HUES48 (cell line): ENCODE measurements at regions not wholly inside any gene's neighbourhood (a gene's known extent, or its start where the extent isn't known, plus 50 kb on each side); places are given as distances from the start of the nearest gene placed in this dataset.

Experiments used
- H3K27ac ChIP-seq: one replicate; pipeline ENCODE4 v1.7.0; 2013; ENCODE audit warnings: low read depth, low read length, inconsistent platforms
- H3K27me3 ChIP-seq: 2 replicates; pipeline ENCODE4 v1.6.1; 2013; ENCODE audit warnings: mild to moderate bottlenecking, low read length; ENCODE audit not compliant: control insufficient read depth, insufficient read depth
- H3K36me3 ChIP-seq: 2 replicates; pipeline ENCODE4 v1.6.1; 2013; ENCODE audit warnings: low read length; ENCODE audit not compliant: control insufficient read depth, insufficient read depth
- H3K4me1 ChIP-seq: 2 replicates; pipeline ENCODE4 v1.6.1; 2013; ENCODE audit warnings: mild to moderate bottlenecking, low read length; ENCODE audit not compliant: control insufficient read depth, insufficient read depth
- H3K4me3 ChIP-seq: 2 replicates; pipeline ENCODE4 v1.5.1; 2013; ENCODE audit warnings: mild to moderate bottlenecking, low read depth, low read length
- H3K9ac ChIP-seq: 2 replicates; pipeline ENCODE4 v1.6.1; 2013; ENCODE audit warnings: mild to moderate bottlenecking, low read depth, low read length, moderate library complexity
- H3K9me3 ChIP-seq: 2 replicates; pipeline ENCODE4 v1.6.1; 2013; ENCODE audit warnings: low read length; ENCODE audit not compliant: control insufficient read depth, insufficient read depth

DNA sequence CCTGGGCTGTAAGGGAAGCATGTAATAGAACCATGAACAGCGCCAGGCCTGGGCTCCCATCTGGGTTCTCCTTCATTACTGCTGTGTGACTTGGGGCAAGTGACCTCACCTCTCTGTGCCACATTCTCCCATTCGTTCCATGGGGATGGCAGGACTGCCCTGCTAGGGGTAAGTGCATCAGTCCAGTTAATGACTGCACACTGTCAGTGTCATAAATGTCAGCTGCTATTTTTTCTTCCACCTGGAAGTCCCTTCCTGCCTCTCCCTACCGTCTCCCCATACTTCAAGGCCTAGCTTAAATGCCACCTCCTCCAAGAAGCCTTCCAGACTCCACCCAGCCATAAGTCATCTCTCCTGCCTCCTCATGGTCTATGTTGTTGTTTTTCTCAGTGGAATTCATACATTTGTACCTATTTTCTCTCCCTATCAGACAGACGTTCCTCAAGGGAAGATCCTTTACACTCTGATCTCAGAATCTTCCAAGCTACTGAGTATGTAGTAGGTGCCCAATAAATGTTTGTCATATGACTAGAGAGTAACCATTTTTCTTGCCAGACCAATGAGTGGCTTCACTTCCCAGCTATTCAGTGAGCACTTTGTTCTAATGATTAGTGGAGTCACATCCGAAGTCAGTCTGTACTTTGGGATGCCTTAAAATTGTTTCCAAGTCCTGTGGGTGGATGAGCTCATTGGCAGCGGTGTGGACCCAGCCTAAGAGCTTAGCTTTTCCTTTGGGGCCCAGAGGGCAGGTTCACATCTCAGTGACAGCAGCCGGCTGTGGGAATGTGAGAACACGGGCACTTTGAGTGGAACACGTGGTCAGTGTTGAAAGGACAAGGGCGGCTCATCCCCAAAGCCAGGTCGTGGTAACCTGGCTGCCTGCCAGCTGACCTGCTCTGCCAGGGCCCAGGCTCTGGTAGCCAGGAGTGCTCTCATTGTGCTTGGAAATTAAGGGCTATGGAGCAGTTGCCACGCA lies 147.5 kb upstream of the GSE1 start:
- H3K4me1 ChIP-seq: peaks cover 23% of the 10 kb centered on the region
- H3K4me3 ChIP-seq: no peak overlapping the region
- no peak overlapping the region for H3K9ac ChIP-seq
- peaks cover 35% of the 10 kb centered on the region for H3K27me3 ChIP-seq
- no peaks in the 10 kb centered on the region for H3K9me3 ChIP-seq
- H3K27ac ChIP-seq: no peak overlapping the region
- H3K36me3 ChIP-seq: no peaks in the 10 kb centered on the region

DNA sequence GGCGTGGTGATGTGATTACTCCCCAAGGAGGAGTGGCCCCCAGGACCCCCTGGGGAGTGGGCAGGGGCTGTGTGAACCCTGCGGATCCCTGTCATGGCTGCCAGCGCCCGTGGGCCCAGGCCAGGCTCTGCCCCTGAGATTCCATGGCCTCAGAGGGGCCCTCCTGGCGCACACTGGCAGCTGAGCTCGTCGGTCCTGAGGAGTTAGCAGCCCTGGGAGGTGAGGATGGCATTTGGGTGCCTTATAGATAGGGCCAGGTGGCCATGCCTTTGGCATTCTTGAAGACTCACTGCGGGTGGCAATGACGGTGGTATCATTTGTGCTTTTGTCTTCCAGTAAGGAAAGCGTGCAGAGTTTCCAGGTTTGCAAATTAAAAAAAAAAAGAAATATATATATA lies 146.8 kb upstream of the GSE1 start:
- Histone ChIP-seq H3K9ac (no peak overlapping the region), H3K4me1 (peaks cover 17% of the 10 kb centered on the region; the same call in 1 of the 2 replicates), H3K27ac (no peak overlapping the region), H3K27me3 (peaks cover 28% of the 10 kb centered on the region), H3K4me3 (no peak overlapping the region), H3K36me3 (no peaks in the 10 kb centered on the region), H3K9me3 (no peaks in the 10 kb centered on the region)

DNA sequence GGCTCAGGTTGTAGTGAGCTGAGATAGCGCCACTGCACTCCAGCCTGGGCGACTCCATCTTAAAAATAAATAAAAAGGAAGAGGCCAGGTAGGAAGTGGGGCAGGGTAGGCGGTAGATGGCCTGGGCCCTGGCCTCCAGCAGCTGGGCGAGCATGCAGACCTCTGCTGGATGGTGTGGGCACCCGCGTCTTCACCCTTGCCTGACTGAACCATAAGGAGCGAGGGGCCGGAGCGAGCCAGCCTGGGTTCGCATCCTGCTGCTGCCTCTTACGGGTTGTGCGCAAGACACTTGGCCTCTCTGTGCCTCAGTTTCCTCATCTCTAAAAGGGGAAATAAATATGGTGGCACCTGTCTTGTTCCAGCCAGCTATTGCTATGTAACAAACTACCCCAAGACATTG lies 146.1 kb upstream of the GSE1 start:
- Histone ChIP-seq H3K9ac (no peak overlapping the region), H3K27me3 (peaks cover 26% of the 10 kb centered on the region), H3K9me3 (no peaks in the 10 kb centered on the region), H3K27ac (no peak overlapping the region), H3K4me3 (no peak overlapping the region), H3K36me3 (no peaks in the 10 kb centered on the region), H3K4me1 (peaks cover 12% of the 10 kb centered on the region; the same call in 1 of the 2 replicates)

DNA sequence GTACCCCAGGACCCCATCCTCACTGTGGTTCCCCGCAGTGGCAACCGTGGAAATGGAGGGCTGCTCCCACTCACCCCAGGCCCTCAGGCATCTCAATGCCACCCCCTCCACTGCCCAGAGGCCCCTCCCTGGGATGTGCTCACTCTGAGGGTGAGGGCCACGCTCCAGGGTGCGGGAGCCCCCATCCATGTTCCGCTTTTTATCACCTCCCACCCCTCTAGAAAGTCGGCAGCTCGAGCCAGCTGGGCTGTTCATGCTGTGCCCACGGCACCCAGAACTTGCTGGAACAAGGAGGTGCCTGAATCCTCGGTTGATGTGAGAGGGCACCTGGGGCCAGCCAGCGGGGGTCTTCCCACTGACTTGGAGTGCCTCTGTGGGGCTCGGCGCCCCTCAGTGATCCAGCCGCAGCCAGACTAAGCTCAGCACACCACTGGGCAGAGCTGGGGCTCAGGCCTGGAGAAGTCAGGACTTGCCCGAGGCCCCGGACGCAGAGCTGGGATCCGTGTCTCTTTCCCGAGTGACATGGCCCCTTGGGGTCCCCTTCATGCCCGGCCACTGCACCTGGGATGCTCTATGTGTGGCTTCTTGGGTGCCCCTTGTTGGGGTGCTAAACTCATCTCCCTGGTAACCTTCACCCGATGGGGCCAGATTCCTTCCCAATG lies 143.1 kb upstream of the GSE1 start:
- Histone ChIP-seq H3K27me3 (no peaks in the 10 kb centered on the region; the same call in 1 of the 2 replicates), H3K9me3 (no peaks in the 10 kb centered on the region), H3K9ac (no peak overlapping the region), H3K36me3 (no peaks in the 10 kb centered on the region), H3K27ac (no peak overlapping the region), H3K4me3 (no peak overlapping the region), H3K4me1 (0 out of 2 replicates have a peak, but pooled peaks cover 3% of the 10 kb centered on the region)

DNA sequence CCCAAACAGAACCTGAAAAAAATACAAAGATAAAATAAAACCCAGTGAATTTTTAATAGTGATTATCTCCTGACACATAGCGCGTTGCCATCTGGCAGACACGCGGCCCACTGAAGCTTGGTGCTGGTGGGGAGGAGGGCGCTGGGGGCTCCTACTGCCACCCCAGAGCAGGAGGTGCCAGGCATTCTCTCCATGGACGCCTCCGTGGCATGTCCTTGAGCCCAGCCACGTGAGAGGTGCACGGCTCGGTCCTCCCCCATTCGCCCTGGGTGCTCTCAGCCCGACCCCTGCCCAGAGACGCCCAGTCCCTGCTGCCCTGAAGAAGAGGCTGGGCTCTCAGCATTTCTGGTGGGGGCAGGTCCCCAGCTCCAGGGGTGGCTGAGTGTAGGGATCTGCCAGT lies 142.2 kb upstream of the GSE1 start:
- Histone ChIP-seq H3K27ac (no peak overlapping the region), H3K4me3 (no peak overlapping the region)

DNA sequence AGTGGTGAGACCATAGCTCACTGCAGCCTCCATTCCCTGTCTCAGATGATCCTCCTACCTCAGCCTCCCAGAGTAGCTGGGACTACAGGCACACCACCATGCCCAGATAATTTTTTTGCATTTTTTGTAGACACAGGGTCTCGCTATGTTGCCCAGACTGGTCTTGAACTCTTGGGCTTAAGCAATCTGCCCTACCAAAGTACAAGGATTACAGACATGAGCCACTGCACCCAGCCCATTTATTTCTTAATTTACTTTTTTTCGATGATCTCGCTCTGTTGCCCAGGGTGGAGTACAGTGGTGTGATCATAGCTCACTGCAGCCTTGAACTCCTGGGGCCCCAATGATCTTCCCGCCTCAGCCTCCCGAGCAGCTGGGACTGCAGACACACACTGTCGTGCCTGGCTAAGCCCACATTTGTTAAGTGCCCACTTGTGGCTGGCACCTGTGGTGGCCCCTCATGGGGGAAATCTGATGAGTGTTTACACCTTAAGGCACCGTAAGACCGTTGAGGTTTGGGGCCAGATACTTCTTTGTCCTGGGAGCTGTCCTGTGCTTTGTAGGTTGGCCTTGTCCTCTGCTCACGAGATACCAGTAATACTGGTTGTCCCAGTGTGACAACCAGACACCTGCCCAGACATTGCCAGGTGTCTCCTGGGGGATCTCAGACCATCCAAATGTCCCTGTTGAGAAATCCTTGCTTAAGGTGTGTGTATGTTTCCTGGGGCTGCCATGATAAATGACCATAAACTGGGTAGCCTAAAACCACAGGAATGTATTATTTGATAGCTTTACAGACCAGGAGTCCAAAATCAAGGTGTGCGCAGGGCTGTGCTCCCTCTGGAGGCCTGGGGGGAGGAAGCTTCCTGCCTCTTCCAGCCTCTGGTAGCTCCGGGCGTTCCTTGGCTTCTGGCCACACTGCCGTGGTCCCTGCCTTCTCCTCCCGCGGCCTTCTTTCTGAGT lies 141.4 kb upstream of the GSE1 start:
- Histone ChIP-seq H3K36me3 (no peaks in the 10 kb centered on the region), H3K27me3 (no peaks in the 10 kb centered on the region), H3K4me1 (0 out of 2 replicates have a peak, but pooled peaks cover 3% of the 10 kb centered on the region), H3K9me3 (no peaks in the 10 kb centered on the region), H3K4me3 (no peak overlapping the region), H3K9ac (no peak overlapping the region), H3K27ac (no peak overlapping the region)

More for the DNA sequence above, 142.2 kb upstream of the GSE1 start:
- no peaks in the 10 kb centered on the region for H3K27me3 ChIP-seq
- H3K9ac ChIP-seq: no peak overlapping the region
- H3K9me3 ChIP-seq: no peaks in the 10 kb centered on the region
- 0 out of 2 replicates have a peak, but pooled peaks cover 3% of the 10 kb centered on the region for H3K4me1 ChIP-seq
- no peaks in the 10 kb centered on the region for H3K36me3 ChIP-seq

DNA sequence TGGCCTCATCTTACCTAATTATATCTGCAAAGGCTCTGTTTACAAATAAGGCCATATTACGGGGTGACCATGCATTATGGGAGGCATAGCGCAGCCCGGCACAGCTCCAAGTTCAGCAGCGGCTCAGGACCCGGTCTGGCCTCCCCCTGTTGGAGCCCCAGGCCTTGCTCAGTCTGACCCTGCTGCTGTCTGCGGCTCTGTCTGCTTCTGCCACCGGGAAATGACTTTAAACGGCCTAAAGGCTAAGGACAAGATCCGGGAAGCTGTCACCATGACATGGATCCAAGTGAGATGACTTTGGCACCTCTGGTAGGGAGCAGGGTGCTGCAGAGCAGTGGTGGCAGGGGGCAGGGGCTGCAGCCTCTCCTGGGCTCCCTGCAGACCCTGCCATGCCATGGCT lies 140.6 kb upstream of the GSE1 start:
- no peak overlapping the region for H3K4me3 ChIP-seq
- no peaks in the 10 kb centered on the region for H3K9me3 ChIP-seq
- no peaks in the 10 kb centered on the region for H3K36me3 ChIP-seq
- 0 out of 2 replicates have a peak, but pooled peaks cover 3% of the 10 kb centered on the region for H3K4me1 ChIP-seq
- H3K27ac ChIP-seq: no peak overlapping the region
- no peak overlapping the region for H3K9ac ChIP-seq
- H3K27me3 ChIP-seq: no peaks in the 10 kb centered on the region

DNA sequence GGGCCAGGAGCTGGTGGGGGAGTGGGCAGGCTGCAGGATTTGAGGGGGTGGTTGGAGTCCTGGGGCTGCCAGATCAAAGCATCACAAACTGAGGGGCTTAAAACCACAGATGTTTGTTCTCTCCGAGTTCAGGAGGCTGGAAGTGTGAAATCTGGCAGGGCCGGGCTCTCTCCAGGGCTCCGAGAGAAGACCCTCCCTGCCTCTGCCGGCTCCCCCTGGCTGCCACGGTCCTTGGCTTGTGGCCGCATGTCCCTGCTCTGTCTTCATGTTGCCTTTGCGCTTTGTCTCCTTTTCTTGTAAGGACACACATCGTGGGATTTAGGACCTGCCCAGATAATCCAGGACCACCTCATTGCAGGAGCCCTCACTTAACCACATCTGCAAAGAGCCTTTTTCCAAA lies 139.8 kb upstream of the GSE1 start:
- H3K4me1 ChIP-seq: 0 out of 2 replicates have a peak, but pooled peaks cover 3% of the 10 kb centered on the region
- no peaks in the 10 kb centered on the region for H3K36me3 ChIP-seq
- no peak overlapping the region for H3K4me3 ChIP-seq
- H3K9ac ChIP-seq: no peak overlapping the region
- no peak overlapping the region for H3K27ac ChIP-seq
- no peaks in the 10 kb centered on the region for H3K27me3 ChIP-seq
- no peaks in the 10 kb centered on the region for H3K9me3 ChIP-seq

DNA sequence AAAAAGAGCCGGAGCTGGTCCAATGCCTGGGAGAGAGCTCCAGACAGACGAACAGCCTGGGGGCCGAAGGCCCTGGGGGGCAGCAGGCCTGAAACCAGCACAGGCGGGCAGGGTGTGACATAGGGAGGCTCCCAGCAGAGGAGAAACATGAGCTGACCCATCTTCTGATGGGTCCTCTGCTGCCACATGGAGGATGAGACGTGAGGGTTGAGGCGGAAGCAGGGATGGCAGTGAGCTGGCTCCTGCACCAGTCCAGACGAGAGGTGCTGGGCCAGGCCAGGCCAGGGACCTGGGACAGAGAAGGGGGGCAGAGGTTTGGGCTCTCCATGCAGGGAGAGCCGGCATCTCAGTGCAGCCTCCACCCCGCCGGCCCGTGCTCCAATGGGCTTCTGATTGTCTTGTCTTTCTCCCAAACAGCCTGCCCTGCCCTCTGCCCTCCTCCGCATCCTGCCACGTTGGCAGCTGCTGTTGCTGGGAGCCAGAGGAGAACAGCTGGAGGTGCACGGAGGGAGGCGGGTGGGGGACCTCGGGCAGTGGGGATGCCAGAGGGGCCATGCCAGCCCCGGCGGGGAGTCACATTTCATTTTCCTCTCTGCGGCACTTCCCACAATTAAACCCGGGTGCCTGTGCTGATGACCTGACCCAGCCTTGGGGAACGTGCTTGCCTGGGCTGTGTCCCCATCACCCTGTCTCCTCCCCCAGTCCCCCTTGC lies 139.1 kb upstream of the GSE1 start:
- Histone ChIP-seq H3K4me3 (no peak overlapping the region), H3K27ac (no peak overlapping the region), H3K36me3 (no peaks in the 10 kb centered on the region), H3K9ac (no peak overlapping the region), H3K9me3 (no peaks in the 10 kb centered on the region), H3K4me1 (0 out of 2 replicates have a peak, but pooled peaks cover 3% of the 10 kb centered on the region), H3K27me3 (no peaks in the 10 kb centered on the region)
